Endothelial cell of umbilical vein (primary cell): ENCODE measurements at regions not wholly inside any gene's neighbourhood (a gene's known extent, or its start where the extent isn't known, plus 50 kb on each side); places are given as distances from the start of the nearest gene placed in this dataset.

Experiments
- BruUV-seq: library from RNA; stranded (reverse); fragments of 400-500 nt; replicated peaks from 2 replicates; lab custom pipeline; 2021; lab: Mats Ljungman, UMichigan
- CTCF ChIA-PET: fragments of 300-600, 350-600 bp; sonication (Branson Sonifier 250); formaldehyde crosslinking; loops from one replicate; lab custom pipeline; 2021; ENCODE audit warnings: antibody characterized with exemption, inconsistent platforms; lab: Charles Lee
- POLR2A ChIA-PET: fragments of 300-600, 350-600 bp; sonication (Branson Sonifier 250); formaldehyde crosslinking; loops from one replicate; lab custom pipeline; 2021; ENCODE audit warnings: antibody characterized with exemption, inconsistent platforms; lab: Charles Lee
- DNase-seq: peaks from one replicate; pipeline ENCODE4 v3.0.0-alpha.2; 2011; ENCODE audit warnings: low read depth, low spot score
- FAIRE-seq: peaks from 2 replicates; lab custom pipeline; 2011; peaks lifted over from hg19 to GRCh38; lab: Jason Lieb, UNC
- H2AFZ ChIP-seq: 2 replicates; pipeline ENCODE4 v1.6.0; 2012; ENCODE audit warnings: low read depth, low read length, control low read depth, inconsistent platforms
- H3K27ac ChIP-seq: 2 replicates; pipeline ENCODE4 v1.5.1; 2011; ENCODE audit warnings: low read depth, mild to moderate bottlenecking, control low read depth, low read length, moderate library complexity; ENCODE audit not compliant: insufficient read depth
- H3K27me3 ChIP-seq, 2 experiments: 2 replicates each; pipeline versions ENCODE4 v1.6.0 to v1.6.1; 2011; ENCODE audit warnings: low read length in 2 of 2, mixed read lengths in 1 of 2; ENCODE audit not compliant: control insufficient read depth in 2 of 2, insufficient read depth in 2 of 2
- H3K36me3 ChIP-seq, 2 experiments: 2 replicates in 1 of 2; 3 replicates in 1 of 2; pipeline ENCODE4 v1.5.1; 2011; ENCODE audit warnings: low read length in 2 of 2, mild to moderate bottlenecking in 1 of 2, moderate library complexity in 1 of 2; ENCODE audit not compliant: control insufficient read depth in 2 of 2, insufficient read depth in 2 of 2; ENCODE audit errors: extremely low read depth in 1 of 2
- H3K4me1 ChIP-seq: 3 replicates; pipeline ENCODE4 v1.5.1; 2011; ENCODE audit warnings: mild to moderate bottlenecking, low read length; ENCODE audit not compliant: control insufficient read depth, insufficient read depth; ENCODE audit errors: extremely low read depth
- H3K4me2 ChIP-seq: 2 replicates; pipeline ENCODE4 v1.6.1; 2011; ENCODE audit warnings: low read length, control low read depth, mixed read lengths; ENCODE audit not compliant: insufficient read depth
- H3K4me3 ChIP-seq, 3 experiments: fragments of 200-600 bp in 1 of 3; sonication (generic), shearing (Covaris generic) in 1 of 3; replicated peaks in 1 of 3; 2 replicates each; pipeline ENCODE4 v1.5.1; 2011 to 2016; ENCODE audit warnings: control low read depth in 3 of 3, low read length in 3 of 3, mild to moderate bottlenecking in 2 of 3, inconsistent platforms in 1 of 3, low read depth in 1 of 3, moderate library complexity in 1 of 3; ENCODE audit not compliant: insufficient read depth in 1 of 3
- H3K79me2 ChIP-seq: 2 replicates; pipeline ENCODE4 v1.6.0; 2012; ENCODE audit warnings: low read length, inconsistent platforms; ENCODE audit not compliant: control insufficient read depth, insufficient read depth
- H3K9ac ChIP-seq: replicated peaks from 2 replicates; pipeline ENCODE3; 2011; ENCODE audit warnings: low read length, control low read depth; ENCODE audit not compliant: insufficient read depth; ENCODE audit errors: extremely low read depth
- H3K9me1 ChIP-seq: replicated peaks from 3 replicates; pipeline ENCODE4 v1.6.0; 2011; ENCODE audit warnings: mild to moderate bottlenecking, low read length; ENCODE audit not compliant: control insufficient read depth, insufficient read depth; ENCODE audit errors: extremely low read depth
- H3K9me3 ChIP-seq: replicated peaks from 2 replicates; pipeline ENCODE4 v1.5.1; 2012; ENCODE audit warnings: low read length, inconsistent platforms; ENCODE audit not compliant: control insufficient read depth, insufficient read depth
- H4K20me1 ChIP-seq: replicated peaks from 2 replicates; pipeline ENCODE3; 2011; ENCODE audit warnings: mild to moderate bottlenecking, low read length; ENCODE audit not compliant: control insufficient read depth, insufficient read depth; ENCODE audit errors: extremely low read depth
- CTCF ChIP-seq, 2 donors: IDR thresholded peaks; 1 replicate in 1 of 2; 2 replicates in 1 of 2; pipeline ENCODE4 v1.5.1; 2011; ENCODE audit warnings: low read length in 2 of 2, mild to moderate bottlenecking in 2 of 2, moderate library complexity in 2 of 2, control low read depth in 1 of 2, inconsistent platforms in 1 of 2, low read depth in 1 of 2; ENCODE audit not compliant: insufficient read depth in 1 of 2; ENCODE audit errors: extremely low read depth in 1 of 2
- EZH2 ChIP-seq: IDR thresholded peaks from 2 replicates; pipeline ENCODE4 v1.6.1; 2012; ENCODE audit warnings: borderline replicate concordance, low read depth, mild to moderate bottlenecking, moderate library complexity, low read length, inconsistent platforms; ENCODE audit not compliant: severe bottlenecking
- FOS ChIP-seq: IDR thresholded peaks from 2 replicates; pipeline ENCODE4 v1.6.1; 2011; ENCODE audit warnings: mild to moderate bottlenecking, low read length, moderate library complexity, borderline replicate concordance; ENCODE audit not compliant: insufficient read depth
- GATA2 ChIP-seq: IDR thresholded peaks from 2 replicates; pipeline ENCODE4 v1.7.0; 2011; ENCODE audit warnings: low read depth, mild to moderate bottlenecking, moderate library complexity, mixed read lengths, low read length; ENCODE audit not compliant: insufficient read length, insufficient read depth
- JUN ChIP-seq: IDR thresholded peaks from 2 replicates; pipeline ENCODE4 v1.6.1; 2011; ENCODE audit warnings: borderline replicate concordance, low read depth; ENCODE audit not compliant: insufficient read length, insufficient read depth
- MAX ChIP-seq: IDR thresholded peaks from 2 replicates; pipeline ENCODE4 v1.6.1; 2011; ENCODE audit not compliant: insufficient read depth, insufficient read length
- MYC ChIP-seq: IDR thresholded peaks from one replicate; pipeline ENCODE4 v1.6.1; 2011; ENCODE audit warnings: mild to moderate bottlenecking, low read depth, low read length
- POLR2A ChIP-seq: IDR thresholded peaks from 2 replicates; pipeline ENCODE4 v1.6.1; 2012; ENCODE audit warnings: low read depth, mild to moderate bottlenecking, control low read depth, low read length
- POLR2AphosphoS5 ChIP-seq: IDR thresholded peaks from 2 replicates; pipeline ENCODE4 v1.6.1; 2012; ENCODE audit warnings: low read depth, mild to moderate bottlenecking, control low read depth, low read length, moderate library complexity; ENCODE audit not compliant: insufficient read depth
- dilution Hi-C: fragments of 300-500 bp; cut with MboI; formaldehyde crosslinking; loops from one replicate; pipeline ENCODE4 v1.15.0; 2019; ENCODE audit warnings: low sequenced_read_pairs; ENCODE audit not compliant: extremely low pct_ligation_motif_present
- intact Hi-C: fragments of 100-400 bp; cut with micrococcal nuclease; formaldehyde crosslinking; loops from one replicate; pipeline ENCODE4 v1.10.0; 2022

DNA sequence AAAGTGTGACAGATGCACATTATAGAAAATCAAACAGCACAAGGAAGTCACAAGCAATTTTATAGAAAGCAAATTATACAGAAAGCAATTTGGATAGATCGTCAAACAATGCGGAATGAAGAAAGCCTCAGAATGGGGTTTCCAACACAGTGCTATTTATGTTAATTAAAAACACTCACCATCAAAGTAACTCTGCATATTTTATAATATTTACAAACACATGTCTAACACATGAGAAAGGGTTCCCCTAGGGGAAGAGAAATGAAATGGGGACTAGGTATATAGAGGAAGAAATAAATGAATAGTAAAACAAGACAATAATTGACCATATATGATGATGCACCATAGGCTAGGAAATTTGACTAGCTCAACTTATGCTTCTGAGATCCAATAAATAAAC lies 171.2 kb upstream of the XYLT1 start:
- Histone ChIP-seq H3K4me3 (no peak overlapping the region), H3K9me3 (peaks cover 2% of the 10 kb centered on the region), H4K20me1 (no peaks in the 10 kb centered on the region), H3K9ac (no peak overlapping the region), H3K27ac (no peak overlapping the region), H3K4me1 (no peaks in the 10 kb centered on the region), H2AFZ (no peak overlapping the region), H3K4me2 (no peak overlapping the region), H3K27me3 (no peaks in the 10 kb centered on the region), H3K36me3 (no peaks in the 10 kb centered on the region), H3K79me2 (no peaks in the 10 kb centered on the region), H3K9me1 (no peaks in the 10 kb centered on the region)
- POLR2A ChIA-PET, result no interaction called here
- TF ChIP-seq FOS (no peak), MYC (no peak), CTCF (IDR thresholded peaks at IDR 0.05; ENCODE audit: extremely low read depth in 1 of 2, insufficient read depth in 1 of 2, low read depth in 1 of 2, low read length in 2 of 2) (no peak), POLR2A (no peak), EZH2 (no peak), GATA2 (no peak), POLR2AphosphoS5 (no peak), JUN (no peak), MAX (no peak)
- DNase-seq (no peak), FAIRE-seq (no peak)
- BruUV-seq, result no TSS peak
- dilution Hi-C loops, result no loop called here
- intact Hi-C loops, result no loop called here
- CTCF ChIA-PET, result no interaction called here
